Endothelial cell of umbilical vein (primary cell): ENCODE measurements at regions not wholly inside any gene's neighbourhood (a gene's known extent, or its start where the extent isn't known, plus 50 kb on each side); places are given as distances from the start of the nearest gene placed in this dataset.

Experiments
- EZH2 ChIP-seq: IDR thresholded peaks from 2 replicates; pipeline ENCODE4 v1.6.1; 2012; ENCODE audit warnings: borderline replicate concordance, low read depth, mild to moderate bottlenecking, moderate library complexity, low read length, inconsistent platforms; ENCODE audit not compliant: severe bottlenecking
- FOS ChIP-seq: IDR thresholded peaks from 2 replicates; pipeline ENCODE4 v1.6.1; 2011; ENCODE audit warnings: mild to moderate bottlenecking, low read length, moderate library complexity, borderline replicate concordance; ENCODE audit not compliant: insufficient read depth
- GATA2 ChIP-seq: IDR thresholded peaks from 2 replicates; pipeline ENCODE4 v1.7.0; 2011; ENCODE audit warnings: low read depth, mild to moderate bottlenecking, moderate library complexity, mixed read lengths, low read length; ENCODE audit not compliant: insufficient read length, insufficient read depth
- JUN ChIP-seq: IDR thresholded peaks from 2 replicates; pipeline ENCODE4 v1.6.1; 2011; ENCODE audit warnings: borderline replicate concordance, low read depth; ENCODE audit not compliant: insufficient read length, insufficient read depth
- MYC ChIP-seq: IDR thresholded peaks from one replicate; pipeline ENCODE4 v1.6.1; 2011; ENCODE audit warnings: mild to moderate bottlenecking, low read depth, low read length
- POLR2A ChIP-seq: IDR thresholded peaks from 2 replicates; pipeline ENCODE4 v1.6.1; 2012; ENCODE audit warnings: low read depth, mild to moderate bottlenecking, control low read depth, low read length
- POLR2AphosphoS5 ChIP-seq: IDR thresholded peaks from 2 replicates; pipeline ENCODE4 v1.6.1; 2012; ENCODE audit warnings: low read depth, mild to moderate bottlenecking, control low read depth, low read length, moderate library complexity; ENCODE audit not compliant: insufficient read depth
- TF ChIP-seq, protein P1 (sequence below), 2 donors: IDR thresholded peaks; 1 replicate in 1 of 2; 2 replicates in 1 of 2; pipeline ENCODE4 v1.5.1; 2011; ENCODE audit warnings: low read length in 2 of 2, mild to moderate bottlenecking in 2 of 2, moderate library complexity in 2 of 2, control low read depth in 1 of 2, inconsistent platforms in 1 of 2, low read depth in 1 of 2; ENCODE audit not compliant: insufficient read depth in 1 of 2; ENCODE audit errors: extremely low read depth in 1 of 2
- TF ChIP-seq, protein P2 (sequence below): IDR thresholded peaks from 2 replicates; pipeline ENCODE4 v1.6.1; 2011; ENCODE audit not compliant: insufficient read depth, insufficient read length

DNA sequence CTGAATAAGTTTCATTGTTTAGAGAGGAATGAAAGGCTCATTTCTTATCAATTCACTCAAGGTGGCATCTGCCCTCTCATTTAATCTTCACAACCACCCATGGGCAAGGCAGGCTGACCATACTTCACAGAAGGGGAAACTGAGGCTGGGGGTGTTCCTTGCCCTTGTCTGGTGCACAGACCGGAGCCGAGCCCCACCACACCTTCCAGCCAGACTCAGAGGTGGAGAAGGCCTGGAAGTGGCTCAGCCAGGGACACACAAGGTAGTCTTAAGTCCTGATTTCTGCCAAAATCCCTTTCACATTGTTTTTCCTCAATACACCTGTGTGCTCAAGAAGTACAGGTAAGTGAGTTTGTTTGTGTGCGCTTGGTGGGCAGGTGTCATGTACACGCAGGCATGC is 111.9 kb upstream of the TEX51 start:
- TF ChIP-seq, protein P1, sequence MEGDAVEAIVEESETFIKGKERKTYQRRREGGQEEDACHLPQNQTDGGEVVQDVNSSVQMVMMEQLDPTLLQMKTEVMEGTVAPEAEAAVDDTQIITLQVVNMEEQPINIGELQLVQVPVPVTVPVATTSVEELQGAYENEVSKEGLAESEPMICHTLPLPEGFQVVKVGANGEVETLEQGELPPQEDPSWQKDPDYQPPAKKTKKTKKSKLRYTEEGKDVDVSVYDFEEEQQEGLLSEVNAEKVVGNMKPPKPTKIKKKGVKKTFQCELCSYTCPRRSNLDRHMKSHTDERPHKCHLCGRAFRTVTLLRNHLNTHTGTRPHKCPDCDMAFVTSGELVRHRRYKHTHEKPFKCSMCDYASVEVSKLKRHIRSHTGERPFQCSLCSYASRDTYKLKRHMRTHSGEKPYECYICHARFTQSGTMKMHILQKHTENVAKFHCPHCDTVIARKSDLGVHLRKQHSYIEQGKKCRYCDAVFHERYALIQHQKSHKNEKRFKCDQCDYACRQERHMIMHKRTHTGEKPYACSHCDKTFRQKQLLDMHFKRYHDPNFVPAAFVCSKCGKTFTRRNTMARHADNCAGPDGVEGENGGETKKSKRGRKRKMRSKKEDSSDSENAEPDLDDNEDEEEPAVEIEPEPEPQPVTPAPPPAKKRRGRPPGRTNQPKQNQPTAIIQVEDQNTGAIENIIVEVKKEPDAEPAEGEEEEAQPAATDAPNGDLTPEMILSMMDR (IDR thresholded peaks at IDR 0.05; ENCODE audit: extremely low read depth in 1 of 2, insufficient read depth in 1 of 2, low read depth in 1 of 2, low read length in 2 of 2), result no peak
- TF ChIP-seq POLR2A, result no peak
- TF ChIP-seq EZH2, result no peak
- TF ChIP-seq JUN, result no peak
- no peak for TF ChIP-seq POLR2AphosphoS5
- TF ChIP-seq MYC, result no peak
- TF ChIP-seq, protein P2, sequence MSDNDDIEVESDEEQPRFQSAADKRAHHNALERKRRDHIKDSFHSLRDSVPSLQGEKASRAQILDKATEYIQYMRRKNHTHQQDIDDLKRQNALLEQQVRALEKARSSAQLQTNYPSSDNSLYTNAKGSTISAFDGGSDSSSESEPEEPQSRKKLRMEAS, result no peak
- no peak for TF ChIP-seq FOS
- no peak for TF ChIP-seq GATA2
